Activated CD8-positive, alpha-beta T cell treated with anti-CD3 and anti-CD28 coated beads, Interleukin-2, amount 10 ng/mL, durations not matched to agents 7 days and 5 days (primary cell): ENCODE measurements at regions not wholly inside any gene's neighbourhood (a gene's known extent, or its start where the extent isn't known, plus 50 kb on each side); places are given as distances from the start of the nearest gene placed in this dataset.
"Not testable (repeated sequence)": the region's sequence is repeated elsewhere in the genome, so short reads cannot be mapped to it uniquely, and the experiment has no call there.

Experiments
- ATAC-seq: fragments of 150-1000 bp; cut with Tn5 transposase; one replicate; pipeline ENCODE4 v1.10.0; 2021; ENCODE audit warnings: moderate library complexity
- CTCF ChIA-PET: fragments of 350-600 bp; sonication (Branson Sonifier 250); formaldehyde crosslinking; loops from one replicate; lab custom pipeline; 2021; ENCODE audit warnings: antibody characterized with exemption; lab: Charles Lee
- POLR2A ChIA-PET: fragments of 350-600 bp; sonication (Branson Sonifier 250); formaldehyde crosslinking; loops from one replicate; lab custom pipeline; 2021; ENCODE audit warnings: antibody characterized with exemption; lab: Charles Lee
- DNase-seq: peaks from one replicate; pipeline ENCODE4 v3.0.0-alpha.2; 2020
- H3K27ac Mint-ChIP-seq: one replicate; pipeline ENCODE4 v1.8.0; 2021; ENCODE audit warnings: mild to moderate bottlenecking, mixed read lengths
- H3K27me3 Mint-ChIP-seq: one replicate; pipeline ENCODE4 v1.8.0; 2021; ENCODE audit warnings: low read depth, mixed read lengths
- H3K36me3 Mint-ChIP-seq: one replicate; pipeline ENCODE4 v1.8.0; 2021; ENCODE audit warnings: low read depth, mixed read lengths
- H3K4me1 Mint-ChIP-seq: one replicate; pipeline ENCODE4 v1.8.0; 2021; ENCODE audit warnings: low read depth, mixed read lengths
- H3K4me3 Mint-ChIP-seq: one replicate; pipeline ENCODE4 v1.8.0; 2021; ENCODE audit warnings: mild to moderate bottlenecking, mixed read lengths
- H3K9me3 Mint-ChIP-seq: one replicate; pipeline ENCODE4 v1.8.0; 2022; ENCODE audit warnings: mixed read lengths; ENCODE audit not compliant: insufficient read depth

GRCh38 chr9:135404451-135405144, 75.0 kb upstream of the PPP1R26 start:
- Mint-ChIP-seq H3K27ac (no peak overlapping the region), H3K4me3 (no peak overlapping the region), H3K27me3 (no peaks in the 10 kb centered on the region), H3K36me3 (no peaks in the 10 kb centered on the region), H3K4me1 (no peaks in the 10 kb centered on the region), H3K9me3 (no peaks in the 10 kb centered on the region)
- no peak for ATAC-seq
- CTCF ChIA-PET = no interaction called here
- POLR2A ChIA-PET = no interaction called here
- DNase-seq = no peak

- H3K9me3 Mint-ChIP-seq, H3K4me3 Mint-ChIP-seq, H3K27me3 Mint-ChIP-seq, CTCF ChIA-PET, DNase-seq, ATAC-seq, H3K36me3 Mint-ChIP-seq, POLR2A ChIA-PET, H3K4me1 Mint-ChIP-seq, H3K27ac Mint-ChIP-seq: not testable (repeated sequence)
Observed at GRCh38 chr9:135405145-135405464, 74.5 kb upstream of the PPP1R26 start.

GRCh38 chr9:135408476-135409254, 70.9 kb upstream of the PPP1R26 start:
- no peaks in the 10 kb centered on the region for H3K27me3 Mint-ChIP-seq
- no peaks in the 10 kb centered on the region for H3K4me1 Mint-ChIP-seq
- no peaks in the 10 kb centered on the region for H3K36me3 Mint-ChIP-seq
- no peak overlapping the region for H3K27ac Mint-ChIP-seq
- ChIA-PET CTCF (no interaction called here), POLR2A (no interaction called here)
- ATAC-seq = no peak
- no peaks in the 10 kb centered on the region for H3K9me3 Mint-ChIP-seq
- no peak overlapping the region for H3K4me3 Mint-ChIP-seq
- DNase-seq = no peak

- Mint-ChIP-seq H3K36me3 (no peaks in the 10 kb centered on the region), H3K27me3 (no peaks in the 10 kb centered on the region), H3K4me1 (no peaks in the 10 kb centered on the region), H3K9me3 (no peaks in the 10 kb centered on the region), H3K27ac (no peak overlapping the region), H3K4me3 (no peak overlapping the region)
- CTCF ChIA-PET = no interaction called here
- POLR2A ChIA-PET = no interaction called here
- DNase-seq (no peak), ATAC-seq (no peak)
Observed at GRCh38 chr9:135409286-135410200, 70.0 kb upstream of the PPP1R26 start.

- ChIA-PET CTCF (no interaction called here), POLR2A (no interaction called here)
- no peaks in the 10 kb centered on the region for H3K4me1 Mint-ChIP-seq
- no peaks in the 10 kb centered on the region for H3K36me3 Mint-ChIP-seq
- DNase-seq (no peak), ATAC-seq (no peak)
- H3K27me3 Mint-ChIP-seq = no peaks in the 10 kb centered on the region
- no peaks in the 10 kb centered on the region for H3K9me3 Mint-ChIP-seq
- no peak overlapping the region for H3K27ac Mint-ChIP-seq
- no peak overlapping the region for H3K4me3 Mint-ChIP-seq
Observed at GRCh38 chr9:135410421-135410820, 69.2 kb upstream of the PPP1R26 start.

- H3K27ac Mint-ChIP-seq = no peak overlapping the region
- H3K9me3 Mint-ChIP-seq = no peaks in the 10 kb centered on the region
- ChIA-PET POLR2A (no interaction called here), CTCF (interaction anchor here (1.5 kb wide), 1 partner anchor 324 kb away, joined by 7 read pairs; no protein-coding TSS in a partner anchor)
- ATAC-seq (no peak), DNase-seq (no peak)
- no peak overlapping the region for H3K4me3 Mint-ChIP-seq
- no peaks in the 10 kb centered on the region for H3K27me3 Mint-ChIP-seq
- no peaks in the 10 kb centered on the region for H3K4me1 Mint-ChIP-seq
- no peaks in the 10 kb centered on the region for H3K36me3 Mint-ChIP-seq
Observed at GRCh38 chr9:135410831-135411473, 68.6 kb upstream of the PPP1R26 start.

- DNase-seq, H3K4me3 Mint-ChIP-seq, H3K27me3 Mint-ChIP-seq, POLR2A ChIA-PET, H3K4me1 Mint-ChIP-seq, H3K36me3 Mint-ChIP-seq, H3K9me3 Mint-ChIP-seq, H3K27ac Mint-ChIP-seq, ATAC-seq: not testable (repeated sequence)
- CTCF ChIA-PET = interaction anchor here (1.5 to 1.8 kb wide), 2 partner anchors 313 to 325 kb away, joined by 3 to 7 read pairs; no protein-coding TSS in a partner anchor
Observed at GRCh38 chr9:135411605-135412004, 68.0 kb upstream of the PPP1R26 start.

- not testable (repeated sequence) for H3K36me3 Mint-ChIP-seq, H3K27me3 Mint-ChIP-seq, H3K27ac Mint-ChIP-seq, H3K4me3 Mint-ChIP-seq, H3K9me3 Mint-ChIP-seq, H3K4me1 Mint-ChIP-seq
- POLR2A ChIA-PET = interaction anchor here (1.0 kb wide), 1 partner anchor 166 kb away, joined by 3 read pairs; no protein-coding TSS in a partner anchor
- ATAC-seq (peak; percentile 93), DNase-seq (peak; percentile 75)
- CTCF ChIA-PET = interaction anchor here (0.7 to 1.8 kb wide), 7 partner anchors 24 to 327 kb away, joined by 3 to 7 read pairs (median 3); no protein-coding TSS in a partner anchor
Observed at GRCh38 chr9:135412315-135413085, 67.1 kb upstream of the PPP1R26 start.

- no peak overlapping the region for H3K27ac Mint-ChIP-seq
- no peak overlapping the region for H3K4me3 Mint-ChIP-seq
- no peaks in the 10 kb centered on the region for H3K27me3 Mint-ChIP-seq
- DNase-seq = no peak
- no peaks in the 10 kb centered on the region for H3K9me3 Mint-ChIP-seq
- ChIA-PET POLR2A (interaction anchor here (1.0 kb wide), 1 partner anchor 166 kb away, joined by 3 read pairs; no protein-coding TSS in a partner anchor), CTCF (interaction anchor here (0.7 to 1.8 kb wide), 6 partner anchors 24 to 327 kb away, joined by 3 to 4 read pairs (median 3); no protein-coding TSS in a partner anchor)
- no peaks in the 10 kb centered on the region for H3K36me3 Mint-ChIP-seq
- no peak for ATAC-seq
- no peaks in the 10 kb centered on the region for H3K4me1 Mint-ChIP-seq
Observed at GRCh38 chr9:135413086-135413375, 66.6 kb upstream of the PPP1R26 start.

GRCh38 chr9:135413461-135413860, 66.1 kb upstream of the PPP1R26 start:
- ChIA-PET CTCF (interaction anchor here (0.7 to 1.7 kb wide), 4 partner anchors 25 to 328 kb away, joined by 3 to 4 read pairs (median 4); no protein-coding TSS in a partner anchor), POLR2A (interaction anchor here (1.0 kb wide), 1 partner anchor 167 kb away, joined by 3 read pairs; no protein-coding TSS in a partner anchor)
- ATAC-seq (no peak), DNase-seq (no peak)
- Mint-ChIP-seq H3K4me3 (no peak overlapping the region), H3K27ac (no peak overlapping the region), H3K4me1 (no peaks in the 10 kb centered on the region), H3K27me3 (no peaks in the 10 kb centered on the region), H3K36me3 (no peaks in the 10 kb centered on the region), H3K9me3 (no peaks in the 10 kb centered on the region)

GRCh38 chr9:135414293-135414692, 65.3 kb upstream of the PPP1R26 start:
- ChIA-PET CTCF (no interaction called here), POLR2A (no interaction called here)
- H3K36me3 Mint-ChIP-seq = no peaks in the 10 kb centered on the region
- no peak overlapping the region for H3K27ac Mint-ChIP-seq
- H3K9me3 Mint-ChIP-seq = no peaks in the 10 kb centered on the region
- no peaks in the 10 kb centered on the region for H3K4me1 Mint-ChIP-seq
- H3K4me3 Mint-ChIP-seq = no peak overlapping the region
- DNase-seq = no peak
- ATAC-seq = no peak
- H3K27me3 Mint-ChIP-seq = no peaks in the 10 kb centered on the region
